Sciatic nerve (tissue), 2 donors: ENCODE measurements at regions not wholly inside any gene's neighbourhood (a gene's known extent, or its start where the extent isn't known, plus 50 kb on each side); places are given as distances from the start of the nearest gene placed in this dataset.

ENCODE experiments used
- ATAC-seq: fragments of 200-7000 bp; cut with Tn5 transposase; one replicate; pipeline ENCODE4 v1.9.1; 2020; ENCODE audit warnings: mild to moderate bottlenecking, moderate library complexity
- DNase-seq: peaks from one replicate; pipeline ENCODE4 v3.0.0-alpha.2; 2020; ENCODE audit warnings: low spot score
- intact Hi-C: fragments of 100-400 bp; cut with DNase I; formaldehyde crosslinking; loops from one replicate; pipeline ENCODE4 v1.14.2; 2022
- donor health status: DM: no; HTN: no; CAD: no.
- donor health status: DM: no; HTN: no; CAD: no.

GRCh38 chr7:41633690-41634089 is 69.2 kb downstream of the INHBA start:
- ATAC-seq: no peak
- no peak for DNase-seq
- intact Hi-C loops: no loop called here

GRCh38 chr7:41630741-41631140 is 72.1 kb downstream of the INHBA start:
- ATAC-seq (no peak), DNase-seq (no peak)
- intact Hi-C loops: no loop called here

- ATAC-seq: no peak
- DNase-seq: no peak
- intact Hi-C loops: no loop called here
Observed at GRCh38 chr7:41629711-41630111, 73.2 kb downstream of the INHBA start.

GRCh38 chr7:41628901-41629300 is 74.0 kb downstream of the INHBA start:
- DNase-seq (no peak), ATAC-seq (no peak)
- intact Hi-C loops: no loop called here

GRCh38 chr7:41627645-41628298 is 75.1 kb downstream of the INHBA start:
- ATAC-seq (no peak), DNase-seq (no peak)
- intact Hi-C loops: no loop called here

- ATAC-seq: peak; percentile 80
- intact Hi-C loops: no loop called here
- no peak for DNase-seq
Observed at GRCh38 chr7:41624818-41625217, 78.1 kb downstream of the INHBA start.

- no peak for DNase-seq
- intact Hi-C loops: no loop called here
- ATAC-seq: no peak
Observed at GRCh38 chr7:41621953-41622831, 80.7 kb downstream of the INHBA start.

GRCh38 chr7:41617987-41618386 is 84.9 kb downstream of the INHBA start:
- no peak for DNase-seq
- ATAC-seq: no peak
- intact Hi-C loops: no loop called here

GRCh38 chr7:41612798-41613197 is 90.1 kb downstream of the INHBA start:
- DNase-seq (no peak), ATAC-seq (no peak)
- intact Hi-C loops: no loop called here

GRCh38 chr7:41612386-41612785 is 90.5 kb downstream of the INHBA start:
- intact Hi-C loops: no loop called here
- DNase-seq (no peak), ATAC-seq (no peak)

GRCh38 chr7:41608447-41608846 is 94.4 kb downstream of the INHBA start:
- DNase-seq (no peak), ATAC-seq (no peak)
- intact Hi-C loops: no loop called here

- DNase-seq: no peak
- intact Hi-C loops: no loop called here
- no peak for ATAC-seq
Observed at GRCh38 chr7:41603985-41604384, 98.9 kb downstream of the INHBA start.

- no peak for DNase-seq
- intact Hi-C loops: no loop called here
- no peak for ATAC-seq
Observed at GRCh38 chr7:41599760-41600159, 103.1 kb downstream of the INHBA start.

- no peak for ATAC-seq
- intact Hi-C loops: no loop called here
- DNase-seq: no peak
Observed at GRCh38 chr7:41592794-41593193, 110.1 kb downstream of the INHBA start.

GRCh38 chr7:41592236-41592635 is 110.7 kb downstream of the INHBA start:
- intact Hi-C loops: no loop called here
- DNase-seq (no peak), ATAC-seq (no peak)

- intact Hi-C loops: no loop called here
- no peak for ATAC-seq
- no peak for DNase-seq
Observed at GRCh38 chr7:41590986-41591385, 111.9 kb downstream of the INHBA start.

- DNase-seq: no peak
- intact Hi-C loops: no loop called here
- no peak for ATAC-seq
Observed at GRCh38 chr7:41588341-41588740, 114.5 kb downstream of the INHBA start.

- intact Hi-C loops: no loop called here
- no peak for ATAC-seq
- no peak for DNase-seq
Observed at GRCh38 chr7:41586931-41587640, 115.8 kb downstream of the INHBA start.

- intact Hi-C loops: no loop called here
- ATAC-seq: no peak
- DNase-seq: no peak
Observed at GRCh38 chr7:41584746-41585145, 118.1 kb downstream of the INHBA start.

- ATAC-seq (no peak), DNase-seq (no peak)
- intact Hi-C loops: no loop called here
Observed at GRCh38 chr7:41582116-41582515, 120.8 kb downstream of the INHBA start.
